ENCODE measurements at regions not wholly inside any gene's neighbourhood (a gene's known extent, or its start where the extent isn't known, plus 50 kb on each side); places are given as distances from the start of the nearest gene placed in this dataset.

DNA sequence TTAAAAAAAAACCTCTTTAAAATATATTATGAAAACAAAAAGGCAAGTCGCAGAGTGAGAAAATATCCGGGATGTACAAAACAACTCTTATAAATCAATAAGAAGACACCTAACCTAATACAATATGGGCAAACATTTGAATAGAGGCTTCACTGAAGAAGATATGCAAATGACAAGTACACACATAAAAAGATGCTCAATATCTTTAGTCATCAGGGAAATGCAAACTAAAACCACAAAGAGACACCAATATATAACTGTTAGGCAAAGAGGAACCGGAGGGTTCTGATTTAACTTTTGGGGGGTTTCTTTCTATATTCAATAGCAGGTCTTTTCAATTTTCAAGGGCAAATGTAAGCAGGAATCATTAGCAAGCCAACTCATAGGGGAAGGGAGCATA, 480.7 kb upstream of the SPTLC3 start:
- ATAC-seq: no peak
- DNase-seq: no peak
- no peaks in the 10 kb centered on the region for H3K9me2 ChIP-seq (replicated peaks; ENCODE audit: low read length)
- H3K27me3 ChIP-seq (ENCODE audit: low read length): peaks cover 53% of the 10 kb centered on the region
- no peak overlapping the region for H3K4me2 ChIP-seq (ENCODE audit: low read length)
- no peak overlapping the region for H2AFZ ChIP-seq (ENCODE audit: low read length)
- TF ChIP-seq EZH2phosphoT487 (IDR thresholded peaks at IDR 0.05; ENCODE audit: borderline replicate concordance, low read length) (no peak), EZH2 (IDR thresholded peaks at IDR 0.05; ENCODE audit: low read length, unreplicated experiment) (no peak)
- TF ChIP-seq, protein P1, sequence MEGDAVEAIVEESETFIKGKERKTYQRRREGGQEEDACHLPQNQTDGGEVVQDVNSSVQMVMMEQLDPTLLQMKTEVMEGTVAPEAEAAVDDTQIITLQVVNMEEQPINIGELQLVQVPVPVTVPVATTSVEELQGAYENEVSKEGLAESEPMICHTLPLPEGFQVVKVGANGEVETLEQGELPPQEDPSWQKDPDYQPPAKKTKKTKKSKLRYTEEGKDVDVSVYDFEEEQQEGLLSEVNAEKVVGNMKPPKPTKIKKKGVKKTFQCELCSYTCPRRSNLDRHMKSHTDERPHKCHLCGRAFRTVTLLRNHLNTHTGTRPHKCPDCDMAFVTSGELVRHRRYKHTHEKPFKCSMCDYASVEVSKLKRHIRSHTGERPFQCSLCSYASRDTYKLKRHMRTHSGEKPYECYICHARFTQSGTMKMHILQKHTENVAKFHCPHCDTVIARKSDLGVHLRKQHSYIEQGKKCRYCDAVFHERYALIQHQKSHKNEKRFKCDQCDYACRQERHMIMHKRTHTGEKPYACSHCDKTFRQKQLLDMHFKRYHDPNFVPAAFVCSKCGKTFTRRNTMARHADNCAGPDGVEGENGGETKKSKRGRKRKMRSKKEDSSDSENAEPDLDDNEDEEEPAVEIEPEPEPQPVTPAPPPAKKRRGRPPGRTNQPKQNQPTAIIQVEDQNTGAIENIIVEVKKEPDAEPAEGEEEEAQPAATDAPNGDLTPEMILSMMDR (conservative IDR thresholded peaks at IDR 0.05; ENCODE audit: low read depth, low read length): no peak
- H3K27ac ChIP-seq (ENCODE audit: low read length): no peak overlapping the region
- no peak overlapping the region for H3K4me3 ChIP-seq (ENCODE audit: low read length)
- H3K36me3 ChIP-seq (ENCODE audit: low read depth, low read length): no peaks in the 10 kb centered on the region
- no peaks in the 10 kb centered on the region for H3K4me1 ChIP-seq (ENCODE audit: insufficient read depth, low read length)
- no peak overlapping the region for H3K9ac ChIP-seq (ENCODE audit: low read length)
- H3K9me3 ChIP-seq (ENCODE audit: low read length): no peaks in the 10 kb centered on the region
- POLR2A ChIA-PET (ENCODE audit: unreplicated experiment): no interaction called here
- no peaks in the 10 kb centered on the region for H3K79me2 ChIP-seq (ENCODE audit: low read length)
- no peaks in the 10 kb centered on the region for H4K20me1 ChIP-seq (ENCODE audit: low read length)
- H3F3A ChIP-seq (ENCODE audit: low read length, unreplicated experiment): no peaks in the 10 kb centered on the region
- intact Hi-C loops (cut with micrococcal nuclease): no loop called here
- CTCF ChIA-PET: no interaction called here
- BruUV-seq (replicated peaks): no TSS peak

DNA sequence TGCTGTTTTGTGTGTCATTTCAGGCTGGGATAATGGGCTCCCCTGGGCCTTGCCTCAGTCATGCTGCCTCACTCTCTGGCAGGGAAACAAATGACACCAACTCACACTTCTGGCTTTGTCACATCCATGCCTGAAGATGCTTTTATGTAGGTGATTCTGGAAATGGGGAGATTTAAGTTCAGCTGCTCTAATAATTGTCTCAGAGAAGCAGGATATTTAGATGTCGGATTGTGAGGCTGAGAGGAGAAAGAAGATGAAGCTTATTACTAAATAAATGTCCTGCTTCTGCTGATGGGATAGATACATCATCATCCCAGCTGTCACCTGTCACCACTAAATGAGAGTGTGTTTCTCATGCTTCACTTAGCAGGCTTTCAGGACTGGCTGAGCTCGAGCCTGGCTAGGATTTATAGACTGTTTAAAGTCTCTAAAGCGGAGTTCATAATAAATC, 480.2 kb upstream of the SPTLC3 start:
- H3K27ac ChIP-seq (ENCODE audit: low read length): no peak overlapping the region
- H4K20me1 ChIP-seq (ENCODE audit: low read length): no peaks in the 10 kb centered on the region
- no peak for ATAC-seq
- H3F3A ChIP-seq (ENCODE audit: low read length, unreplicated experiment): no peaks in the 10 kb centered on the region
- H3K4me3 ChIP-seq (ENCODE audit: low read length): no peak overlapping the region
- H3K9ac ChIP-seq (ENCODE audit: low read length): no peak overlapping the region
- intact Hi-C loops (cut with micrococcal nuclease): no loop called here
- no TSS peak for BruUV-seq (replicated peaks)
- H3K79me2 ChIP-seq (ENCODE audit: low read length): no peaks in the 10 kb centered on the region
- CTCF ChIA-PET: no interaction called here
- H3K4me1 ChIP-seq (ENCODE audit: insufficient read depth, low read length): no peaks in the 10 kb centered on the region
- H2AFZ ChIP-seq (ENCODE audit: low read length): no peak overlapping the region
- no peaks in the 10 kb centered on the region for H3K9me2 ChIP-seq (replicated peaks; ENCODE audit: low read length)
- TF ChIP-seq EZH2phosphoT487 (IDR thresholded peaks at IDR 0.05; ENCODE audit: borderline replicate concordance, low read length) (no peak), EZH2 (IDR thresholded peaks at IDR 0.05; ENCODE audit: low read length, unreplicated experiment) (no peak)
- TF ChIP-seq, protein P1 (conservative IDR thresholded peaks at IDR 0.05; ENCODE audit: low read depth, low read length): no peak
- peaks cover 53% of the 10 kb centered on the region for H3K27me3 ChIP-seq (ENCODE audit: low read length)
- no peaks in the 10 kb centered on the region for H3K9me3 ChIP-seq (ENCODE audit: low read length)
- no peak for DNase-seq
- POLR2A ChIA-PET (ENCODE audit: unreplicated experiment): no interaction called here
- no peak overlapping the region for H3K4me2 ChIP-seq (ENCODE audit: low read length)
- H3K36me3 ChIP-seq (ENCODE audit: low read depth, low read length): no peaks in the 10 kb centered on the region

DNA sequence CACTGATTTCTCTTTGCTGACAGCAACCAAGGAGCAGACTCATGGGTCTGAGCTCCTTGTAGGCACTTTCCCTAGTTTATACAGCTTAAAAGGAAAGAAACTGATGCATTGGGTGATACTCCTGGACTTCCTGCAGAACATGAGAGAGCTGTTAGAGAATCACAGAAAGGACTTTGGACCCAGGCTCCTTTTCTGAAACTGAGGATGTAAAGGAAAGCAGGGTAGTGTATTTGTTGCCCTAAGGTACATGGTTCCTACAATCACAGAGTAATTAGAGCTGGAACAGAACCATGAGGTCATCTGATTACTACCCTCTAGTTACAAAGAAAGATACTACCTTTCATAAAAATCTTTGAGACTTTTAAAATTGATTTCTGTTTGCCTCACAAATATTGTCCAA, 477.1 kb upstream of the SPTLC3 start:
- no peaks in the 10 kb centered on the region for H3K9me3 ChIP-seq (ENCODE audit: low read length)
- ChIA-PET POLR2A (ENCODE audit: unreplicated experiment) (no interaction called here), CTCF (no interaction called here)
- no peak for TF ChIP-seq EZH2 (IDR thresholded peaks at IDR 0.05; ENCODE audit: low read length, unreplicated experiment)
- TF ChIP-seq, protein P1 (conservative IDR thresholded peaks at IDR 0.05; ENCODE audit: low read depth, low read length): no peak
- TF ChIP-seq EZH2phosphoT487 (IDR thresholded peaks at IDR 0.05; ENCODE audit: borderline replicate concordance, low read length): no peak
- intact Hi-C loops (cut with micrococcal nuclease): no loop called here
- no peaks in the 10 kb centered on the region for H3K79me2 ChIP-seq (ENCODE audit: low read length)
- H3K4me2 ChIP-seq (ENCODE audit: low read length): no peak overlapping the region
- H4K20me1 ChIP-seq (ENCODE audit: low read length): no peaks in the 10 kb centered on the region
- peaks cover 51% of the 10 kb centered on the region for H3K27me3 ChIP-seq (ENCODE audit: low read length)
- no peak for DNase-seq
- BruUV-seq (replicated peaks): no TSS peak
- H3K9ac ChIP-seq (ENCODE audit: low read length): no peak overlapping the region
- no peaks in the 10 kb centered on the region for H3F3A ChIP-seq (ENCODE audit: low read length, unreplicated experiment)
- H3K4me1 ChIP-seq (ENCODE audit: insufficient read depth, low read length): no peaks in the 10 kb centered on the region
- no peak overlapping the region for H2AFZ ChIP-seq (ENCODE audit: low read length)
- no peak for ATAC-seq
- H3K9me2 ChIP-seq (replicated peaks; ENCODE audit: low read length): no peaks in the 10 kb centered on the region
- no peaks in the 10 kb centered on the region for H3K36me3 ChIP-seq (ENCODE audit: low read depth, low read length)
- H3K27ac ChIP-seq (ENCODE audit: low read length): no peak overlapping the region
- no peak overlapping the region for H3K4me3 ChIP-seq (ENCODE audit: low read length)

All from PC-3 (cell line).